KMS-11 (cell line): ENCODE measurements at regions not wholly inside any gene's neighbourhood (a gene's known extent, or its start where the extent isn't known, plus 50 kb on each side); places are given as distances from the start of the nearest gene placed in this dataset.

Source experiments
- H2AFZ ChIP-seq: fragments of 200-600 bp; sonication (generic); 2 replicates; pipeline ENCODE4 v1.6.1; 2016; ENCODE audit warnings: antibody characterized with exemption, mixed run types, low read depth
- H3K27ac ChIP-seq: fragments of 200-600 bp; sonication (generic); 2 replicates; pipeline ENCODE4 v1.6.1; 2016; ENCODE audit warnings: mild to moderate bottlenecking, mixed run types
- H3K27me3 ChIP-seq: fragments of 200-600 bp; sonication (generic); 2 replicates; pipeline ENCODE4 v1.6.1; 2017; ENCODE audit warnings: mild to moderate bottlenecking, low read depth, mixed run types, moderate library complexity; ENCODE audit not compliant: insufficient read depth
- H3K36me3 ChIP-seq: fragments of 200-600 bp; sonication (generic); 2 replicates; pipeline ENCODE4 v1.6.1; 2017; ENCODE audit warnings: mild to moderate bottlenecking, mixed run types; ENCODE audit not compliant: insufficient read depth
- H3K4me1 ChIP-seq: fragments of 200-600 bp; sonication (generic); 2 replicates; pipeline ENCODE4 v1.6.1; 2016; ENCODE audit warnings: mild to moderate bottlenecking, low read depth, mixed run types; ENCODE audit not compliant: poor library complexity, severe bottlenecking
- H3K4me2 ChIP-seq: fragments of 200-600 bp; sonication (generic); 2 replicates; pipeline ENCODE4 v1.7.0; 2016; ENCODE audit warnings: mild to moderate bottlenecking, mixed run types
- H3K4me3 ChIP-seq: fragments of 200-600 bp; sonication (generic); IDR thresholded peaks from 2 replicates; pipeline ENCODE4 v1.6.1; 2017; ENCODE audit warnings: low read depth, low read length, mixed read lengths; ENCODE audit not compliant: insufficient read depth
- H3K79me2 ChIP-seq: fragments of 200-600 bp; sonication (generic); 2 replicates; pipeline ENCODE4 v1.6.1; 2016; ENCODE audit warnings: low read depth, mixed run types; ENCODE audit not compliant: insufficient read depth
- H3K9ac ChIP-seq: fragments of 200-600 bp; sonication (generic); 2 replicates; pipeline ENCODE4 v1.6.1; 2016; ENCODE audit warnings: mild to moderate bottlenecking, mixed run types
- H4K20me1 ChIP-seq: fragments of 200-600 bp; sonication (generic); 2 replicates; pipeline ENCODE4 v1.6.1; 2016; ENCODE audit warnings: mild to moderate bottlenecking, mixed run types; ENCODE audit not compliant: insufficient read depth
- CTCF ChIP-seq: fragments of 200-600 bp; sonication (generic); conservative IDR thresholded peaks from 2 replicates; pipeline ENCODE4 v1.6.1; 2017; ENCODE audit warnings: low read depth, mild to moderate bottlenecking, antibody characterized with exemption, low read length, moderate library complexity, mixed read lengths

GRCh38 chr10:78510566-78511323 is 477.1 kb downstream of the RPS24 start:
- H3K4me1 ChIP-seq = no peaks in the 10 kb centered on the region
- no peak overlapping the region for H3K27ac ChIP-seq
- no peaks in the 10 kb centered on the region for H3K79me2 ChIP-seq
- no peaks in the 10 kb centered on the region for H3K36me3 ChIP-seq
- no peak overlapping the region for H2AFZ ChIP-seq
- H3K4me3 ChIP-seq = no peak overlapping the region
- no peak overlapping the region for H3K9ac ChIP-seq
- H3K4me2 ChIP-seq = no peak overlapping the region
- no peak for TF ChIP-seq CTCF
- H4K20me1 ChIP-seq = no peaks in the 10 kb centered on the region
- no peaks in the 10 kb centered on the region for H3K27me3 ChIP-seq

- no peak for TF ChIP-seq CTCF
- H4K20me1 ChIP-seq = no peaks in the 10 kb centered on the region
- H3K27me3 ChIP-seq = no peaks in the 10 kb centered on the region
- no peaks in the 10 kb centered on the region for H3K79me2 ChIP-seq
- no peaks in the 10 kb centered on the region for H3K4me1 ChIP-seq
- no peak overlapping the region for H3K27ac ChIP-seq
- no peak overlapping the region for H2AFZ ChIP-seq
- no peak overlapping the region for H3K4me2 ChIP-seq
- H3K9ac ChIP-seq = no peak overlapping the region
- H3K4me3 ChIP-seq = no peak overlapping the region
- no peaks in the 10 kb centered on the region for H3K36me3 ChIP-seq
These were observed 477.9 kb downstream of the RPS24 start for GRCh38 chr10:78511324-78512204.

- H2AFZ ChIP-seq = no peak overlapping the region
- H4K20me1 ChIP-seq = no peaks in the 10 kb centered on the region
- H3K4me2 ChIP-seq = no peak overlapping the region
- no peak overlapping the region for H3K9ac ChIP-seq
- TF ChIP-seq CTCF = no peak
- no peak overlapping the region for H3K4me3 ChIP-seq
- H3K36me3 ChIP-seq = no peaks in the 10 kb centered on the region
- H3K27ac ChIP-seq = no peak overlapping the region
- no peaks in the 10 kb centered on the region for H3K79me2 ChIP-seq
- H3K4me1 ChIP-seq = no peaks in the 10 kb centered on the region
- no peaks in the 10 kb centered on the region for H3K27me3 ChIP-seq
These were observed 478.5 kb downstream of the RPS24 start for GRCh38 chr10:78512205-78512550.

- Histone ChIP-seq H4K20me1 (no peaks in the 10 kb centered on the region), H3K27me3 (no peaks in the 10 kb centered on the region), H3K36me3 (no peaks in the 10 kb centered on the region), H3K4me1 (no peaks in the 10 kb centered on the region), H3K27ac (no peak overlapping the region), H3K4me2 (no peak overlapping the region), H3K79me2 (no peaks in the 10 kb centered on the region), H2AFZ (no peak overlapping the region), H3K4me3 (no peak overlapping the region), H3K9ac (no peak overlapping the region)
- TF ChIP-seq CTCF = no peak
These were observed 479.7 kb downstream of the RPS24 start for GRCh38 chr10:78513330-78513729.
